ENCODE measurements at regions not wholly inside any gene's neighbourhood (a gene's known extent, or its start where the extent isn't known, plus 50 kb on each side); places are given as distances from the start of the nearest gene placed in this dataset.

DNA sequence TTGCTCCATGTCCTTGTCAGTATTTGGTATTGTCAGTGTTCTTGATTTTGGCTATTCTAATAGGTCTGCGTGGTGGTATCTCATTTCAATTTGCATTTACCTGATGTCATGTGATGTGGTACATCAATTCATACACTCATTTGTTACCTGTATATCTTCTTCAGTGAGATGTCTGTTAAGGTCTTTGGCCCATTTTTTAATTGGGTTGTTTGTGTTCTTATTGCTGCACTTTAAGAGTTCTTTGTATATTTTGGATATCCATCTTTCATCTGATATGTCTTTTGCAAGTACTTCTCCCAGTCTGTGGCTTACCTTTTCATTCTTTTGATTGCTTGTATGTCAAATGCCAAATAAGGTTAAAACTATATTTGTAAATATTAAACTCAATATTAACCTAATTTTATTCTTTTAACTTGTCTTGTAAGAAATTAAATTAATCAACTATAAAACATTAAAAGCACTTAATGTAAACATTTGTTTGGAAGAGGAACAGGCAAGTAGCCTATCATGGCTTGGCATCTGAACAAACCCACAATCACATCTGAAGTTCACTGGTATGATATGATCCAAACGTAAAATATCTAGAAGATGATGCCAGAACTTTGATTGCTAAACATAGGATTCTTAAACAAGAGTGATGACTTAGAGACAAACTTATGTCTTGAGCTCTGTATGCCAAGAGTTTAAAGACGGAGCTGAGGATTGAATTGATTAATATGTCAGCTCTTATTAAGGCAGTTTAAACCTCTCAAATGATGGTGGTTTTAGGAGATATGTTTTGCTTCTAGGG, 587.3 kb downstream of the ANXA1 start:
- intact Hi-C loops (cut with DNase I): no loop called here
- no peaks in the 10 kb centered on the region for H3K27me3 ChIP-seq
- no peak overlapping the region for H3K27ac ChIP-seq
- ATAC-seq (no peak), DNase-seq (no peak)
- H3K9me3 ChIP-seq: no peaks in the 10 kb centered on the region
- TF ChIP-seq, protein P1, sequence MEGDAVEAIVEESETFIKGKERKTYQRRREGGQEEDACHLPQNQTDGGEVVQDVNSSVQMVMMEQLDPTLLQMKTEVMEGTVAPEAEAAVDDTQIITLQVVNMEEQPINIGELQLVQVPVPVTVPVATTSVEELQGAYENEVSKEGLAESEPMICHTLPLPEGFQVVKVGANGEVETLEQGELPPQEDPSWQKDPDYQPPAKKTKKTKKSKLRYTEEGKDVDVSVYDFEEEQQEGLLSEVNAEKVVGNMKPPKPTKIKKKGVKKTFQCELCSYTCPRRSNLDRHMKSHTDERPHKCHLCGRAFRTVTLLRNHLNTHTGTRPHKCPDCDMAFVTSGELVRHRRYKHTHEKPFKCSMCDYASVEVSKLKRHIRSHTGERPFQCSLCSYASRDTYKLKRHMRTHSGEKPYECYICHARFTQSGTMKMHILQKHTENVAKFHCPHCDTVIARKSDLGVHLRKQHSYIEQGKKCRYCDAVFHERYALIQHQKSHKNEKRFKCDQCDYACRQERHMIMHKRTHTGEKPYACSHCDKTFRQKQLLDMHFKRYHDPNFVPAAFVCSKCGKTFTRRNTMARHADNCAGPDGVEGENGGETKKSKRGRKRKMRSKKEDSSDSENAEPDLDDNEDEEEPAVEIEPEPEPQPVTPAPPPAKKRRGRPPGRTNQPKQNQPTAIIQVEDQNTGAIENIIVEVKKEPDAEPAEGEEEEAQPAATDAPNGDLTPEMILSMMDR (IDR thresholded peaks at IDR 0.05): no peak
- H3K4me3 ChIP-seq: no peak overlapping the region
- no peaks in the 10 kb centered on the region for H3K4me1 ChIP-seq
- H3K36me3 ChIP-seq: no peaks in the 10 kb centered on the region

DNA sequence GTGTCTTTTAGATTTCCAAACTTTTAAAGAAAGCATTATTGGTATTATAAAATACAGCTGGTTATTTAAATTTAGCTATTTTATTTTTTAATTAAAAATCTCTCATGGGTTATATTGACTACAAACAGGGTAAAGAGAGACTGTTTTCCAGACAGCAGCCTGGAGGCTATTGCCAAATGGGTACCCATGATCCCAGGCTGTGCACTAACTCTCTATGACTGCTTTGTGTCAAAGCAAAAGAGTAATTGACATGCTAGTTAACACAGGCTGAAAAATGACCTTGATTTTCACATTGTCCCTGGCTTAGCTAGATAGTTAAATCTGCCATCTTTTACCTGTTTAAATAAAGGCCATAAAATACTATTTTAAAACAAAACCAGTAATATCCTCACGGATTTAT, 589.7 kb downstream of the ANXA1 start:
- TF ChIP-seq, protein P1 (IDR thresholded peaks at IDR 0.05): no peak
- ATAC-seq (no peak), DNase-seq (no peak)
- Histone ChIP-seq H3K4me3 (no peak overlapping the region), H3K27me3 (no peaks in the 10 kb centered on the region), H3K36me3 (no peaks in the 10 kb centered on the region), H3K27ac (no peak overlapping the region), H3K9me3 (no peaks in the 10 kb centered on the region), H3K4me1 (no peaks in the 10 kb centered on the region)
- intact Hi-C loops (cut with DNase I): no loop called here

DNA sequence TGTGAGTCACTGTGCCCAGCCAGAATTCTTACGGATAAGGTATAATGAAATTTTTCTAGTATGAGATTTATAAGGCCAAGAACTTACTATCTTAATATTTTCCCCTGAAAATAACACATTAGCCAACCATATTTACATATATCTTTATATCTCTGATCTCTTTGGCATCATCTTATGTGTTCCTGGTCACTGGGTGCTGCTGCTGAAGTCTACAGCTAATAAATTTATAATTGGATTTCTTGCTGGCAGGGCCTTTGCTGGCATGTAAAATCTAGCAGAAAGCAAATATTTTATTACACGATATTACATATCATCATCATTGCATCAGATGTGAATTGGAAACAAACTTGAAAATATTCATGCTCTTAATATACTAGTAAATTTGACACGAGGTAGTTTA, 590.7 kb downstream of the ANXA1 start:
- H3K36me3 ChIP-seq: no peaks in the 10 kb centered on the region
- TF ChIP-seq, protein P1 (IDR thresholded peaks at IDR 0.05): no peak
- no peaks in the 10 kb centered on the region for H3K27me3 ChIP-seq
- peaks cover 0 to 2% of the 10 kb centered on the region in 2 donors for H3K9me3 ChIP-seq
- intact Hi-C loops (cut with DNase I): no loop called here
- no peaks in the 10 kb centered on the region for H3K4me1 ChIP-seq
- no peak for ATAC-seq
- H3K4me3 ChIP-seq: no peak overlapping the region
- DNase-seq: no peak
- H3K27ac ChIP-seq: no peak overlapping the region

DNA sequence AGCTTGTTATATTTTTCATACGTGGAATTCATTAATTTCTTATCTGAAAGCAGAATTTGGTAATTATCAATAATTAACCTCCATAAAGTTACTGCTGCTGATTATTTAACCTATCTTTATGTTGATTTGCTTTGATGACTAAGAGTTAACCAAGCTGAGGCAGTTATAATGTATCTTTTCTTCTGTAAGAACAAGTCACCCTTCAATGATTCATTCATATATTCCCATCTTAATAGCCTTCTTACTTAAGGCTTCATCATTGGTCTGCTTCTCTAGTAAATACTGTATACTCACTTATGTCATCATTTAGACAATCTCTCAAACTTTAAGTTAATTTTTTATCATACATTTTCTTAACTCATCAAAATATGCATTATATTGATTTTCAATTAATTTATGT, 592.2 kb downstream of the ANXA1 start:
- peaks cover 0 to 2% of the 10 kb centered on the region in 2 donors for H3K9me3 ChIP-seq
- no peaks in the 10 kb centered on the region for H3K36me3 ChIP-seq
- intact Hi-C loops (cut with DNase I): no loop called here
- ATAC-seq (no peak), DNase-seq (no peak)
- no peaks in the 10 kb centered on the region for H3K4me1 ChIP-seq
- TF ChIP-seq, protein P1 (IDR thresholded peaks at IDR 0.05): no peak
- H3K27ac ChIP-seq: no peak overlapping the region
- H3K27me3 ChIP-seq: no peaks in the 10 kb centered on the region
- H3K4me3 ChIP-seq: no peak overlapping the region

DNA sequence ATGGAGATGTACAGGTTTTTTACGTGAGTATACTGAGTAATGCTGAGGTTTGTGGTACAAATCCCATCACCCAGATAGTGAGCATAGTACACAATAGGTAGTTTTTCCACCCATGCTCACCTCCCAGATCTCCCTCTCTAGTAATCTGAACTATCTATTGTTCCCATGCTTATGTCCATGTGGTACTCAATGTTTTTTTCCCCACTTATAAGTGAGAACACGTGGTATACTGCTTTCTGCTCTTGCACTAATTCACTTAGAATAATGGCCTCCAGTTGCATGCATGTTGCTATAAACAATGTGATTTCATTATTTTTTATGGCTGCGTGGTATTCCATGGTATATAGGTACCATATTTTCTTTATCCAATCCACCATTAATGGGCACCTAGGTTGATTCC, 593.9 kb downstream of the ANXA1 start:
- Histone ChIP-seq H3K4me1 (no peaks in the 10 kb centered on the region), H3K4me3 (no peak overlapping the region)
- intact Hi-C loops (cut with DNase I): no loop called here

More for the DNA sequence above, 593.9 kb downstream of the ANXA1 start:
- H3K36me3 ChIP-seq: no peaks in the 10 kb centered on the region
- no peak for ATAC-seq
- TF ChIP-seq, protein P1 (IDR thresholded peaks at IDR 0.05): no peak
- peaks cover 0 to 2% of the 10 kb centered on the region in 2 donors for H3K9me3 ChIP-seq
- no peak overlapping the region for H3K27ac ChIP-seq
- DNase-seq: no peak
- H3K27me3 ChIP-seq: no peaks in the 10 kb centered on the region

Data from left lung (tissue), 4 donors.